ENCODE measurements at regions not wholly inside any gene's neighbourhood (a gene's known extent, or its start where the extent isn't known, plus 50 kb on each side); places are given as distances from the start of the nearest gene placed in this dataset.

GRCh38 chr4:187063251-187063650, 339.6 kb upstream of the FAT1 start:
- H3K27me3 ChIP-seq (ENCODE audit: control insufficient read depth, extremely low read depth, insufficient read depth, low read length), result no peaks in the 10 kb centered on the region
- H3K4me1 ChIP-seq (ENCODE audit: control insufficient read depth, extremely low read depth, insufficient read depth, low read length), result no peaks in the 10 kb centered on the region
- no peaks in the 10 kb centered on the region for H3K79me2 ChIP-seq (ENCODE audit: control insufficient read depth, insufficient read depth, low read length)
- FAIRE-seq, result no peak
- no peak overlapping the region for H3K4me2 ChIP-seq (ENCODE audit: control insufficient read depth, extremely low read depth, insufficient read depth, low read depth, low read length)
- no peak overlapping the region for H3K9ac ChIP-seq (ENCODE audit: control insufficient read depth, extremely low read depth, insufficient read depth, low read length)
- no peak overlapping the region for H3K27ac ChIP-seq (ENCODE audit: control insufficient read depth, insufficient read depth, low read length)
- TF ChIP-seq EZH2 (IDR thresholded peaks at IDR 0.05; ENCODE audit: low read length) (no peak), CTCF (optimal IDR thresholded peaks at IDR 0.05 in 1 of 3, IDR thresholded peaks at IDR 0.05 in 1 of 3, conservative IDR thresholded peaks at IDR 0.05 in 1 of 3; ENCODE audit: extremely low read depth in 1 of 3, insufficient read depth in 2 of 3, low read length in 3 of 3) (no peak)
- H3K36me3 ChIP-seq (ENCODE audit: control insufficient read depth in 2 of 2, extremely low read depth in 1 of 2, insufficient read depth in 2 of 2, low read length in 2 of 2), result no peaks in the 10 kb centered on the region
- H3K4me3 ChIP-seq (ENCODE audit: control insufficient read depth in 2 of 3, extremely low read depth in 1 of 3, insufficient read depth in 2 of 3, low read depth in 1 of 3, low read length in 3 of 3), result no peak overlapping the region
- H4K20me1 ChIP-seq (ENCODE audit: control insufficient read depth, extremely low read depth, insufficient read depth, low read length), result no peaks in the 10 kb centered on the region
- no peak overlapping the region for H2AFZ ChIP-seq (ENCODE audit: control insufficient read depth, low read length)
- dilution Hi-C loops (cut with MboI; ENCODE audit: extremely low pct_ligation_motif_present, low sequenced_read_pairs), result no loop called here
- no peaks in the 10 kb centered on the region for H3K9me1 ChIP-seq (ENCODE audit: control insufficient read depth, extremely low read depth, insufficient read depth, low read length)
- no peak for DNase-seq (ENCODE audit: low read depth, low spot score)
- H3K9me3 ChIP-seq (ENCODE audit: control insufficient read depth, low read depth, low read length), result no peaks in the 10 kb centered on the region

GRCh38 chr4:187064033-187064432, 340.4 kb upstream of the FAT1 start:
- Histone ChIP-seq H3K4me3 (ENCODE audit: control insufficient read depth in 2 of 3, extremely low read depth in 1 of 3, insufficient read depth in 2 of 3, low read depth in 1 of 3, low read length in 3 of 3) (no peak overlapping the region), H3K27me3 (ENCODE audit: control insufficient read depth, extremely low read depth, insufficient read depth, low read length) (no peaks in the 10 kb centered on the region), H3K4me2 (ENCODE audit: control insufficient read depth, extremely low read depth, insufficient read depth, low read depth, low read length) (no peak overlapping the region), H3K9me3 (ENCODE audit: control insufficient read depth, low read depth, low read length) (no peaks in the 10 kb centered on the region), H3K27ac (ENCODE audit: control insufficient read depth, insufficient read depth, low read length) (no peak overlapping the region), H4K20me1 (ENCODE audit: control insufficient read depth, extremely low read depth, insufficient read depth, low read length) (no peaks in the 10 kb centered on the region), H3K79me2 (ENCODE audit: control insufficient read depth, insufficient read depth, low read length) (no peaks in the 10 kb centered on the region), H3K9ac (ENCODE audit: control insufficient read depth, extremely low read depth, insufficient read depth, low read length) (no peak overlapping the region), H3K36me3 (ENCODE audit: control insufficient read depth in 2 of 2, extremely low read depth in 1 of 2, insufficient read depth in 2 of 2, low read length in 2 of 2) (no peaks in the 10 kb centered on the region), H2AFZ (ENCODE audit: control insufficient read depth, low read length) (no peak overlapping the region), H3K9me1 (ENCODE audit: control insufficient read depth, extremely low read depth, insufficient read depth, low read length) (no peaks in the 10 kb centered on the region), H3K4me1 (ENCODE audit: control insufficient read depth, extremely low read depth, insufficient read depth, low read length) (no peaks in the 10 kb centered on the region)
- FAIRE-seq (no peak), DNase-seq (ENCODE audit: low read depth, low spot score) (no peak)
- dilution Hi-C loops (cut with MboI; ENCODE audit: extremely low pct_ligation_motif_present, low sequenced_read_pairs), result no loop called here
- TF ChIP-seq CTCF (optimal IDR thresholded peaks at IDR 0.05 in 1 of 3, IDR thresholded peaks at IDR 0.05 in 1 of 3, conservative IDR thresholded peaks at IDR 0.05 in 1 of 3; ENCODE audit: extremely low read depth in 1 of 3, insufficient read depth in 2 of 3, low read length in 3 of 3) (no peak), EZH2 (IDR thresholded peaks at IDR 0.05; ENCODE audit: low read length) (no peak)
